Adrenal gland (tissue), 9 donors: ENCODE measurements at regions not wholly inside any gene's neighbourhood (a gene's known extent, or its start where the extent isn't known, plus 50 kb on each side); places are given as distances from the start of the nearest gene placed in this dataset.

Experiments used
- DNase-seq, 7 donors: peaks; one replicate each; pipeline ENCODE4 v3.0.0-alpha.2; 2019 to 2020
- H3K27ac ChIP-seq, 5 donors: fragments of 200-600 bp; sonication (generic) in 4 of 5; 1 replicate in 3 of 5; 2 replicates in 2 of 5; pipeline versions ENCODE4 v1.5.1 to v1.8.0; 2016 to 2020; ENCODE audit warnings: mild to moderate bottlenecking in 1 of 5
- H3K27me3 ChIP-seq: fragments of 200-600 bp; 2 replicates; pipeline ENCODE4 v1.8.0; 2021
- H3K36me3 ChIP-seq, 2 donors: fragments of 200-600 bp; replicated peaks in 1 of 2; 1 replicate in 1 of 2; 2 replicates in 1 of 2; pipeline versions ENCODE4 v1.5.1 to v1.8.0; 2018 to 2022
- H3K4me1 ChIP-seq, 2 donors: fragments of 200-600 bp; replicated peaks in 1 of 2; 1 replicate in 1 of 2; 2 replicates in 1 of 2; pipeline versions ENCODE4 v1.5.1 to v1.8.0; 2018 to 2021
- H3K4me3 ChIP-seq, 4 donors: fragments of 200-600 bp; sonication (generic) in 3 of 4; one replicate each; pipeline ENCODE4 v1.5.1; 2016 to 2018
- H3K9me3 ChIP-seq, 3 donors: fragments of 200-600 bp; sonication (generic) in 1 of 3; replicated peaks in 1 of 3; 1 replicate in 2 of 3; 2 replicates in 1 of 3; pipeline versions ENCODE4 v1.5.1 to v1.8.0; 2016 to 2021
- CTCF ChIP-seq, 6 experiments: fragments of 450-650 bp in 4 of 6; fragments of 200-600 bp in 2 of 6; sonication (generic) in 1 of 6; IDR thresholded peaks; 1 replicate in 5 of 6; 2 replicates in 1 of 6; pipeline versions ENCODE4 v1.5.1 to v1.8.0; 2016 to 2021; ENCODE audit warnings: antibody characterized with exemption in 6 of 6, mild to moderate bottlenecking in 2 of 6, moderate library complexity in 1 of 6
- POLR2A ChIP-seq, 2 donors: fragments of 450-650 bp; IDR thresholded peaks; one replicate each; pipeline ENCODE4 v1.6.1; 2017; ENCODE audit warnings: antibody characterized with exemption in 2 of 2, mild to moderate bottlenecking in 2 of 2, moderate library complexity in 1 of 2
- WGBS, 4 donors: extraction: QIAGEN DNeasy Blood & Tissue Kit in 2 of 4; methylation state at CpG; one replicate each; pipeline versions ENCODE4 v1.1.5 to v1.1.7; 2013 to 2017; 5-methylcytosine and 5-hydroxymethylcytosine counted together
- intact Hi-C, 2 donors: fragments of 100-400 bp; cut with DNase I; formaldehyde crosslinking; loops; one replicate each; pipeline versions ENCODE4 v1.14.1 to v1.15.0; 2022 to 2023
- donor health status: healthy with polysubstance abuse.
- donor health status: Bipolar disorder and iron deficiency.
- donor health status: DM: yes; HTN: yes; CAD: no.
- donor health status: DM: no; HTN: no; CAD: no.
- donor health status: DM: no; HTN: no; CAD: no.

- intact Hi-C loops, result no loop called here
- H3K4me3 ChIP-seq, result no peak overlapping the region
These were observed 1100.9 kb downstream of the RPA4 start for GRCh38 chrX:97984641-97985040.

GRCh38 chrX:97985096-97985495 lies 1101.4 kb downstream of the RPA4 start:
- intact Hi-C loops, result no loop called here
- Histone ChIP-seq H3K4me1 (no peaks in the 10 kb centered on the region), H3K9me3 (no peaks in the 10 kb centered on the region), H3K27me3 (peaks cover 4% of the 10 kb centered on the region), H3K36me3 (no peaks in the 10 kb centered on the region), H3K27ac (no peak overlapping the region), H3K4me3 (no peak overlapping the region)
- DNase-seq, result no peak
- TF ChIP-seq POLR2A (IDR thresholded peaks at IDR 0.05), result no peak
- TF ChIP-seq CTCF (IDR thresholded peaks at IDR 0.05), result no peak
- 63 to 68% (median 64%) methylated on average over 4 of the region's 4 CpGs for WGBS, 4 donors

More at GRCh38 chrX:97984641-97985040, 1100.9 kb downstream of the RPA4 start:
- Histone ChIP-seq H3K4me1 (no peaks in the 10 kb centered on the region), H3K9me3 (no peaks in the 10 kb centered on the region), H3K36me3 (no peaks in the 10 kb centered on the region), H3K27me3 (peaks cover 4% of the 10 kb centered on the region), H3K27ac (no peak overlapping the region)
- no peak for TF ChIP-seq POLR2A (IDR thresholded peaks at IDR 0.05)
- no peak for TF ChIP-seq CTCF (IDR thresholded peaks at IDR 0.05)
- WGBS, 4 donors, result 32 to 53% (median 48%) methylated on average over 4 of the region's 4 CpGs
- no peak for DNase-seq

- TF ChIP-seq POLR2A (IDR thresholded peaks at IDR 0.05) (no peak), CTCF (IDR thresholded peaks at IDR 0.05) (no peak)
- Histone ChIP-seq H3K4me3 (no peak overlapping the region), H3K4me1 (no peaks in the 10 kb centered on the region), H3K36me3 (no peaks in the 10 kb centered on the region), H3K27ac (no peak overlapping the region), H3K27me3 (peaks cover 4% of the 10 kb centered on the region), H3K9me3 (no peaks in the 10 kb centered on the region)
- intact Hi-C loops, result no loop called here
- WGBS, 4 donors, result 85 to 100% (median 94%) methylated on average over 1 of the region's 1 CpG
- no peak for DNase-seq
These were observed 1104.3 kb downstream of the RPA4 start for GRCh38 chrX:97987979-97988378.

GRCh38 chrX:97995834-97996233 lies 1112.1 kb downstream of the RPA4 start:
- WGBS, 4 donors, result 64 to 84% (median 73%) methylated on average over 4 of the region's 4 CpGs
- H3K4me3 ChIP-seq, result no peak overlapping the region
- intact Hi-C loops, result no loop called here
- H3K27me3 ChIP-seq, result no peaks in the 10 kb centered on the region
- no peak overlapping the region for H3K27ac ChIP-seq
- H3K9me3 ChIP-seq, result no peaks in the 10 kb centered on the region
- no peaks in the 10 kb centered on the region for H3K4me1 ChIP-seq
- DNase-seq, result no peak
- no peak for TF ChIP-seq CTCF (IDR thresholded peaks at IDR 0.05)
- no peak for TF ChIP-seq POLR2A (IDR thresholded peaks at IDR 0.05)
- H3K36me3 ChIP-seq, result no peaks in the 10 kb centered on the region
